ENCODE measurements at regions not wholly inside any gene's neighbourhood (a gene's known extent, or its start where the extent isn't known, plus 50 kb on each side); places are given as distances from the start of the nearest gene placed in this dataset.

DNA sequence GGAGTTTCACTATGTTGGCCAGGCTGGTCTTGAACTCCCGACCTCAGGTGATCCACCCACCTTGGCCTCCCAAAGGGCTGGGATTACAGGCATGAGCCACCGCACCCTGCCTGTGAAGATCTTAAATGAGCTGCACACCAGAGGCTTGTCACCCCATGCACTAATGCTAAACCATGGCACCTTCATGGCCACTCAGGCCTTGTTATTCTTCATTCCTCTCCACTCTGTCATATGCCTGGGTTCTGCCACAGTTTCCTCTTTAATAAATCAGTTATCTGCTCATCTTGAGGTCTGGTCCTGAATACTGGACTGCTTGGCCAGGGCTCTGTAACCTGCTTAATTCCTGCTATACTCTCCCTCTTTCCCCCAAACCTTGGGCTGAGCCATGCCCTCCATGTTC is 104.3 kb upstream of the FOXN2 start:
- no peaks in the 10 kb centered on the region for H3K9me3 ChIP-seq (ENCODE audit: low read length)
- H3F3A ChIP-seq (ENCODE audit: low read length, unreplicated experiment) = no peaks in the 10 kb centered on the region
- H3K36me3 ChIP-seq (ENCODE audit: low read depth, low read length) = no peaks in the 10 kb centered on the region
- TF ChIP-seq EZH2 (IDR thresholded peaks at IDR 0.05; ENCODE audit: low read length, unreplicated experiment) = no peak
- no peak for TF ChIP-seq EZH2phosphoT487 (IDR thresholded peaks at IDR 0.05; ENCODE audit: borderline replicate concordance, low read length)
- TF ChIP-seq CTCF (conservative IDR thresholded peaks at IDR 0.05; ENCODE audit: low read depth, low read length) = no peak
- H3K4me3 ChIP-seq (ENCODE audit: low read length) = no peak overlapping the region
- H2AFZ ChIP-seq (ENCODE audit: low read length) = no peak overlapping the region
- no peak overlapping the region for H3K27ac ChIP-seq (ENCODE audit: low read length)
- no peaks in the 10 kb centered on the region for H3K79me2 ChIP-seq (ENCODE audit: low read length)
- ChIA-PET CTCF (no interaction called here), POLR2A (ENCODE audit: unreplicated experiment) (no interaction called here)
- H3K4me2 ChIP-seq (ENCODE audit: low read length) = no peak overlapping the region
- no peak overlapping the region for H3K9ac ChIP-seq (ENCODE audit: low read length)
- no peaks in the 10 kb centered on the region for H3K27me3 ChIP-seq (ENCODE audit: low read length)
- H3K4me1 ChIP-seq (ENCODE audit: insufficient read depth, low read length) = no peaks in the 10 kb centered on the region
- no TSS peak for BruUV-seq (replicated peaks)
- intact Hi-C loops (cut with micrococcal nuclease) = no loop called here
- DNase-seq (no peak), ATAC-seq (no peak)
- no peaks in the 10 kb centered on the region for H3K9me2 ChIP-seq (replicated peaks; ENCODE audit: low read length)
- no peaks in the 10 kb centered on the region for H4K20me1 ChIP-seq (ENCODE audit: low read length)

DNA sequence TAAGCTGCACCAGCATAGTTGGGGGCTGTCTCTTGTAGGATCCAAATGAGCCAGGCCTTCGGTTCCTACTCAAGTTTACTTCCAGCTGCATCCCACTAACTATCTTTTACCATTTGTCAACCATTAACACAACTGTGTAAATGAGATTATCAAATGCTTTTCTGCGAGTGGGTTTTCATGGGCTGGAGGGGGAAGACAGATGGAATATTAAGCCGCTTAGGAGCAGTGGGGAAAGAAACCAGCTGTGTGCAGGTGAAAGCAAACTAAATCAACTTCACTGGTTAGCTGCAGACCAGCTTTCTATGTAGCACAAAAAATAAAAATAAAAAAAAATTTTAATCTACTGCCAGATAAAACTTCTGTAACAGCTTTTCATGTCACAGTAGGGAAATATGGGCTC is 100.8 kb upstream of the FOXN2 start:
- no peaks in the 10 kb centered on the region for H3K27me3 ChIP-seq (ENCODE audit: low read length)
- DNase-seq = no peak
- H3K79me2 ChIP-seq (ENCODE audit: low read length) = no peaks in the 10 kb centered on the region
- intact Hi-C loops (cut with micrococcal nuclease) = no loop called here
- no peak overlapping the region for H2AFZ ChIP-seq (ENCODE audit: low read length)
- ATAC-seq = no peak
- H3F3A ChIP-seq (ENCODE audit: low read length, unreplicated experiment) = no peaks in the 10 kb centered on the region
- POLR2A ChIA-PET (ENCODE audit: unreplicated experiment) = no interaction called here
- H3K9ac ChIP-seq (ENCODE audit: low read length) = no peak overlapping the region
- H3K9me2 ChIP-seq (replicated peaks; ENCODE audit: low read length) = no peaks in the 10 kb centered on the region
- no peak overlapping the region for H3K4me3 ChIP-seq (ENCODE audit: low read length)
- BruUV-seq (replicated peaks) = no TSS peak
- no peak overlapping the region for H3K4me2 ChIP-seq (ENCODE audit: low read length)
- TF ChIP-seq CTCF (conservative IDR thresholded peaks at IDR 0.05; ENCODE audit: low read depth, low read length) (no peak), EZH2 (IDR thresholded peaks at IDR 0.05; ENCODE audit: low read length, unreplicated experiment) (no peak), EZH2phosphoT487 (IDR thresholded peaks at IDR 0.05; ENCODE audit: borderline replicate concordance, low read length) (no peak)
- no peaks in the 10 kb centered on the region for H3K9me3 ChIP-seq (ENCODE audit: low read length)
- H3K36me3 ChIP-seq (ENCODE audit: low read depth, low read length) = no peaks in the 10 kb centered on the region
- no peak overlapping the region for H3K27ac ChIP-seq (ENCODE audit: low read length)
- H3K4me1 ChIP-seq (ENCODE audit: insufficient read depth, low read length) = no peaks in the 10 kb centered on the region
- no peaks in the 10 kb centered on the region for H4K20me1 ChIP-seq (ENCODE audit: low read length)
- CTCF ChIA-PET = interaction anchor here (0.6 kb wide), 1 partner anchor 168 kb away, joined by 4 read pairs; no protein-coding TSS in a partner anchor

GRCh38 chr2:48218169-48218568 is 96.3 kb upstream of the FOXN2 start:
- no peak for ATAC-seq
- POLR2A ChIA-PET (ENCODE audit: unreplicated experiment) = no interaction called here
- intact Hi-C loops (cut with micrococcal nuclease) = no loop called here

More at GRCh38 chr2:48218169-48218568, 96.3 kb upstream of the FOXN2 start:
- H3K36me3 ChIP-seq (ENCODE audit: low read depth, low read length) = no peaks in the 10 kb centered on the region
- peaks cover 5% of the 10 kb centered on the region; the same call in 1 of the 2 replicates for H3K4me1 ChIP-seq (ENCODE audit: insufficient read depth, low read length)
- BruUV-seq (replicated peaks) = no TSS peak
- H3K4me3 ChIP-seq (ENCODE audit: low read length) = no peak overlapping the region
- no peak overlapping the region for H3K9ac ChIP-seq (ENCODE audit: low read length)
- no peak overlapping the region for H3K27ac ChIP-seq (ENCODE audit: low read length)
- no peaks in the 10 kb centered on the region for H3K79me2 ChIP-seq (ENCODE audit: low read length)
- H3K4me2 ChIP-seq (ENCODE audit: low read length) = no peak overlapping the region
- H3K9me3 ChIP-seq (ENCODE audit: low read length) = no peaks in the 10 kb centered on the region
- H3K27me3 ChIP-seq (ENCODE audit: low read length) = no peaks in the 10 kb centered on the region
- H2AFZ ChIP-seq (ENCODE audit: low read length) = no peak overlapping the region
- CTCF ChIA-PET = no interaction called here
- no peak for TF ChIP-seq EZH2 (IDR thresholded peaks at IDR 0.05; ENCODE audit: low read length, unreplicated experiment)
- TF ChIP-seq CTCF (conservative IDR thresholded peaks at IDR 0.05; ENCODE audit: low read depth, low read length) = no peak
- TF ChIP-seq EZH2phosphoT487 (IDR thresholded peaks at IDR 0.05; ENCODE audit: borderline replicate concordance, low read length) = no peak
- no peaks in the 10 kb centered on the region for H3K9me2 ChIP-seq (replicated peaks; ENCODE audit: low read length)
- H4K20me1 ChIP-seq (ENCODE audit: low read length) = no peaks in the 10 kb centered on the region
- no peaks in the 10 kb centered on the region for H3F3A ChIP-seq (ENCODE audit: low read length, unreplicated experiment)
- DNase-seq = no peak

Measured in PC-3 (cell line).